Keratinocyte (primary cell): ENCODE measurements at regions not wholly inside any gene's neighbourhood (a gene's known extent, or its start where the extent isn't known, plus 50 kb on each side); places are given as distances from the start of the nearest gene placed in this dataset.

Experiments used
- CTCF ChIP-seq, 3 experiments: IDR thresholded peaks in 1 of 3; conservative IDR thresholded peaks in 1 of 3; optimal IDR thresholded peaks in 1 of 3; 2 replicates in 2 of 3; 3 replicates in 1 of 3; pipeline versions ENCODE3 to v1.5.1; 2011; ENCODE audit warnings: low read length in 3 of 3, mild to moderate bottlenecking in 3 of 3, moderate library complexity in 2 of 3, control low read depth in 1 of 3, inconsistent platforms in 1 of 3; ENCODE audit not compliant: insufficient read depth in 2 of 3; ENCODE audit errors: extremely low read depth in 1 of 3
- EZH2 ChIP-seq: IDR thresholded peaks from one replicate; pipeline ENCODE4 v1.6.1; 2012; ENCODE audit warnings: inconsistent platforms, mild to moderate bottlenecking, low read length, moderate library complexity

GRCh38 chr1:199151634-199152425, 513.0 kb downstream of the PTPRC start:
- TF ChIP-seq CTCF (optimal IDR thresholded peaks at IDR 0.05 in 1 of 3, IDR thresholded peaks at IDR 0.05 in 1 of 3, conservative IDR thresholded peaks at IDR 0.05 in 1 of 3; ENCODE audit: extremely low read depth in 1 of 3, insufficient read depth in 2 of 3, low read length in 3 of 3) (no peak), EZH2 (no peak)
